Tibial artery (tissue), 4 donors: ENCODE measurements at regions not wholly inside any gene's neighbourhood (a gene's known extent, or its start where the extent isn't known, plus 50 kb on each side); places are given as distances from the start of the nearest gene placed in this dataset.

Experiments used
- DNase-seq, 2 donors: peaks; one replicate each; pipeline ENCODE4 v3.0.0-alpha.2; 2019
- H3K27ac ChIP-seq, 2 donors: fragments of 200-600 bp; sonication (generic) in 1 of 2; 1 replicate in 1 of 2; 2 replicates in 1 of 2; pipeline ENCODE4 v1.5.1; 2018 to 2019; ENCODE audit warnings: mild to moderate bottlenecking in 1 of 2
- H3K27me3 ChIP-seq, 2 donors: fragments of 200-600 bp; sonication (generic) in 1 of 2; one replicate each; pipeline versions ENCODE4 v1.5.1 to v1.6.0; 2016 to 2019
- H3K36me3 ChIP-seq, 3 donors: fragments of 200-600 bp; sonication (generic) in 2 of 3; one replicate each; pipeline ENCODE4 v1.5.1; 2016 to 2019; ENCODE audit warnings: mild to moderate bottlenecking in 2 of 3
- H3K4me1 ChIP-seq, 4 donors: fragments of 200-600 bp; sonication (generic) in 2 of 4; 1 replicate in 3 of 4; 2 replicates in 1 of 4; pipeline ENCODE4 v1.5.1; 2016 to 2019
- H3K4me3 ChIP-seq, 2 donors: fragments of 200-600 bp; sonication (generic) in 1 of 2; 1 replicate in 1 of 2; 2 replicates in 1 of 2; pipeline ENCODE4 v1.5.1; 2018 to 2019; ENCODE audit warnings: mild to moderate bottlenecking in 2 of 2
- H3K9me3 ChIP-seq, 3 donors: fragments of 200-600 bp; sonication (generic) in 1 of 3; one replicate each; pipeline ENCODE4 v1.5.1; 2016 to 2019
- intact Hi-C: fragments of 100-400 bp; cut with DNase I; formaldehyde crosslinking; loops from one replicate; pipeline ENCODE4 v1.15.0; 2023; ENCODE audit warnings: low total_unique reads
- TF ChIP-seq, protein P1 (sequence below), 2 experiments: fragments of 200-600 bp in 1 of 2; fragments of 450-650 bp in 1 of 2; IDR thresholded peaks; one replicate each; pipeline ENCODE4 v1.5.1; 2017 to 2019; ENCODE audit warnings: antibody characterized with exemption in 2 of 2, mild to moderate bottlenecking in 1 of 2, moderate library complexity in 1 of 2

- H3K9me3 ChIP-seq = no peaks in the 10 kb centered on the region
- no peaks in the 10 kb centered on the region for H3K4me1 ChIP-seq
- TF ChIP-seq, protein P1, sequence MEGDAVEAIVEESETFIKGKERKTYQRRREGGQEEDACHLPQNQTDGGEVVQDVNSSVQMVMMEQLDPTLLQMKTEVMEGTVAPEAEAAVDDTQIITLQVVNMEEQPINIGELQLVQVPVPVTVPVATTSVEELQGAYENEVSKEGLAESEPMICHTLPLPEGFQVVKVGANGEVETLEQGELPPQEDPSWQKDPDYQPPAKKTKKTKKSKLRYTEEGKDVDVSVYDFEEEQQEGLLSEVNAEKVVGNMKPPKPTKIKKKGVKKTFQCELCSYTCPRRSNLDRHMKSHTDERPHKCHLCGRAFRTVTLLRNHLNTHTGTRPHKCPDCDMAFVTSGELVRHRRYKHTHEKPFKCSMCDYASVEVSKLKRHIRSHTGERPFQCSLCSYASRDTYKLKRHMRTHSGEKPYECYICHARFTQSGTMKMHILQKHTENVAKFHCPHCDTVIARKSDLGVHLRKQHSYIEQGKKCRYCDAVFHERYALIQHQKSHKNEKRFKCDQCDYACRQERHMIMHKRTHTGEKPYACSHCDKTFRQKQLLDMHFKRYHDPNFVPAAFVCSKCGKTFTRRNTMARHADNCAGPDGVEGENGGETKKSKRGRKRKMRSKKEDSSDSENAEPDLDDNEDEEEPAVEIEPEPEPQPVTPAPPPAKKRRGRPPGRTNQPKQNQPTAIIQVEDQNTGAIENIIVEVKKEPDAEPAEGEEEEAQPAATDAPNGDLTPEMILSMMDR (IDR thresholded peaks at IDR 0.05) = no peak
- no peak overlapping the region for H3K4me3 ChIP-seq
- no peaks in the 10 kb centered on the region for H3K36me3 ChIP-seq
- no peak for DNase-seq
- no peak overlapping the region for H3K27ac ChIP-seq
- intact Hi-C loops = no loop called here
- H3K27me3 ChIP-seq = no peaks in the 10 kb centered on the region
Measured at GRCh38 chrX:45894864-45895645, 650.2 kb downstream of the ZNF674 start.

GRCh38 chrX:45889471-45889870 is 655.8 kb downstream of the ZNF674 start:
- no peak for DNase-seq
- intact Hi-C loops = no loop called here

DNA sequence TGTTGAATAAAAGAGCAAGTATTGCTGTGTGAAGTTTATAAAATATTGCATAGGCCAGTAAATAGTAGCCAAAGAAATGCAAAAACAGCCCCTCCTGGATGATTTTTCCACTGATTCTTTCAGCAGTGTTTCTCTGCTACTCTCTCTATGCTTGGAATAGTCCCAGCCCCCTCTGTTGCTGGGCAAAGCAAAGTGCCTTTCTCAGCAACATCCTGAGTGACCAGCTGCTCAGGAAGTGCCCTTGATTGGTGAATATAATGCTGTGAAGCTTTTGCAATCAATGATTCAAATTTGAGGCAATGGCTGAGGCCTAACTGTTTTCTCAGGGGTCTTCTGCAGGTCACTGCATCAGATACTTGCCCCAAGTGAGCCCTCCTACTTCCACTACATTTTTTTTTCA is 656.7 kb downstream of the ZNF674 start:
- Histone ChIP-seq H3K9me3 (no peaks in the 10 kb centered on the region), H3K4me3 (no peak overlapping the region), H3K27me3 (no peaks in the 10 kb centered on the region), H3K36me3 (no peaks in the 10 kb centered on the region), H3K4me1 (no peaks in the 10 kb centered on the region), H3K27ac (no peak overlapping the region)
- TF ChIP-seq, protein P1 (IDR thresholded peaks at IDR 0.05) = no peak
- no peak for DNase-seq
- intact Hi-C loops = no loop called here

More at GRCh38 chrX:45889471-45889870, 655.8 kb downstream of the ZNF674 start:
- Histone ChIP-seq H3K9me3 (no peaks in the 10 kb centered on the region), H3K4me1 (no peaks in the 10 kb centered on the region), H3K36me3 (no peaks in the 10 kb centered on the region), H3K27me3 (no peaks in the 10 kb centered on the region), H3K27ac (no peak overlapping the region), H3K4me3 (no peak overlapping the region)
- TF ChIP-seq, protein P1 (IDR thresholded peaks at IDR 0.05) = no peak

DNA sequence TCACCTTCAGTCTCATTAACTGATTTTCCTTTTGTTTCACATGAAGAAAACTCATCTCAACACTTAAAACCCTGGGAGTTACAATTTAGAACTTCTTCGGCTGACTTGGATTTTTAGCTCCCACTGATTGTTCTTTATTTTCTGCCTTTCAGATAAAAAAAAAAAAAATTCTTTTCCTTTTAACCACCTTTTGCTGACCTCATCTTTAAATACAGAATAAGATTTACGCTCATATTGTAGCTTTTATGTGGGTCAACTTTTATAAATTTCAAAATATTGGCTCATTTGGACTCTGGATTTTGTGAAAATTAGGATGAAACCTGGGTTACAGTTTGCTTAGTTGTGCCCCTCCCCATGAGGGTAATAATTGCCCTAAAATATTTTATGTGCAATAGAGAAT is 659.3 kb downstream of the ZNF674 start:
- TF ChIP-seq, protein P1 (IDR thresholded peaks at IDR 0.05) = no peak
- Histone ChIP-seq H3K4me1 (no peaks in the 10 kb centered on the region), H3K27me3 (no peaks in the 10 kb centered on the region), H3K27ac (no peak overlapping the region), H3K9me3 (no peaks in the 10 kb centered on the region), H3K4me3 (no peak overlapping the region), H3K36me3 (no peaks in the 10 kb centered on the region)
- DNase-seq = no peak
- intact Hi-C loops = no loop called here

DNA sequence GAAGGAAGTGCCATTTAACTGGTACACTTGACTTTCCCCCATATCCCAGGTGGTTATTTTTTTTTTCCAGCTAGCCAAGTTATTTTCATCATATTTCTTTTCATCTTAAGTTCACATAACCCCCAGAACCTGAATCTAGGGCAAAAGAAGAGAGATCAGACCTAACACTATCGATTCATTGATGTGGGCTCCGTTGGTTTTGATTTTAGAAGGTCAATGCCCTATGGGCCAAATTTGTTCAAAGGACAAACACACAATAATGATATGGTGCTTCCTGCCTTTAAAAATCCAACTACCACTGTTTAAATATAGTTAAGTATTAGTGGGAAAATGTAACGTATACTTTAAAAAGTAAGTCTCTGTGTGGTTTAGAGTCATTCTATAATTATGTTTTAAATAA is 665.7 kb downstream of the ZNF674 start:
- TF ChIP-seq, protein P1 (IDR thresholded peaks at IDR 0.05) = no peak
- intact Hi-C loops = no loop called here
- H3K27me3 ChIP-seq = no peaks in the 10 kb centered on the region
- no peaks in the 10 kb centered on the region for H3K36me3 ChIP-seq
- H3K4me3 ChIP-seq = no peak overlapping the region
- H3K27ac ChIP-seq = no peak overlapping the region
- no peaks in the 10 kb centered on the region for H3K9me3 ChIP-seq
- no peaks in the 10 kb centered on the region for H3K4me1 ChIP-seq
- no peak for DNase-seq
